DND-41 (cell line): ENCODE measurements at regions not wholly inside any gene's neighbourhood (a gene's known extent, or its start where the extent isn't known, plus 50 kb on each side); places are given as distances from the start of the nearest gene placed in this dataset.

Source experiments
- CTCF ChIP-seq: IDR thresholded peaks from 2 replicates; pipeline ENCODE4 v1.5.1; 2012; ENCODE audit warnings: borderline replicate concordance, low read length, moderate library complexity, mild to moderate bottlenecking; ENCODE audit not compliant: poor library complexity, severe bottlenecking; ENCODE audit errors: extremely low read depth
- EZH2 ChIP-seq: IDR thresholded peaks from 3 replicates; pipeline ENCODE4 v1.6.1; 2012; ENCODE audit warnings: borderline replicate concordance, low read depth, mild to moderate bottlenecking, moderate library complexity, low read length, inconsistent platforms; ENCODE audit not compliant: severe bottlenecking

GRCh38 chr2:100683231-100683630 lies 120.4 kb downstream of the PDCL3 start:
- TF ChIP-seq CTCF, result no peak
- no peak for TF ChIP-seq EZH2
